OCI-LY7 (cell line): ENCODE measurements at regions not wholly inside any gene's neighbourhood (a gene's known extent, or its start where the extent isn't known, plus 50 kb on each side); places are given as distances from the start of the nearest gene placed in this dataset.
"Not testable (repeated sequence)": the region's sequence is repeated elsewhere in the genome, so short reads cannot be mapped to it uniquely, and the experiment has no call there.

ENCODE experiments used
- BruUV-seq: library from RNA; stranded (reverse); fragments of 400-500 nt; replicated peaks from 2 replicates; lab custom pipeline; 2021; lab: Mats Ljungman, UMichigan
- CTCF ChIA-PET: fragments of 300-600 bp; sonication (Branson Sonifier 250); formaldehyde crosslinking; loops from one replicate; lab custom pipeline; 2022; ENCODE audit warnings: antibody characterized with exemption; ENCODE audit not compliant: unreplicated experiment; lab: Charles Lee
- POLR2A ChIA-PET: fragments of 300-600 bp; sonication (Branson Sonifier 250); formaldehyde crosslinking; loops from one replicate; lab custom pipeline; 2022; ENCODE audit warnings: antibody characterized with exemption; lab: Charles Lee
- DNase-seq: peaks from one replicate; pipeline ENCODE4 v3.0.0-alpha.2; 2015; ENCODE audit warnings: low spot score
- H2AFZ ChIP-seq: fragments of 200-600 bp; sonication (generic), shearing (Covaris generic); 2 replicates; pipeline ENCODE4 v1.6.1; 2014; ENCODE audit warnings: mild to moderate bottlenecking, antibody characterized with exemption, low read length, moderate library complexity
- H3K27ac ChIP-seq: fragments of 200-600 bp; sonication (generic); 2 replicates; pipeline ENCODE4 v1.5.1; 2014; ENCODE audit warnings: mixed run types, low read depth, mild to moderate bottlenecking, moderate library complexity, low read length, inconsistent platforms; ENCODE audit not compliant: poor library complexity, severe bottlenecking
- H3K36me3 ChIP-seq: fragments of 200-600 bp; sonication (generic); 2 replicates; pipeline ENCODE4 v1.6.1; 2014; ENCODE audit warnings: mild to moderate bottlenecking, antibody characterized with exemption, low read length, moderate library complexity, mixed read lengths; ENCODE audit not compliant: insufficient read depth
- H3K4me1 ChIP-seq: fragments of 200-600 bp; sonication (generic); 2 replicates; pipeline ENCODE4 v1.5.1; 2014; ENCODE audit warnings: mild to moderate bottlenecking, low read length; ENCODE audit not compliant: insufficient read depth, poor library complexity, severe bottlenecking
- H3K4me2 ChIP-seq: fragments of 200-600 bp; sonication (generic); 2 replicates; pipeline ENCODE4 v1.6.1; 2014; ENCODE audit warnings: mild to moderate bottlenecking, low read length
- H3K4me3 ChIP-seq: fragments of 200-600 bp; sonication (generic); 2 replicates; pipeline ENCODE4 v1.5.1; 2014; ENCODE audit warnings: mild to moderate bottlenecking, low read depth, low read length; ENCODE audit not compliant: poor library complexity, severe bottlenecking
- H3K79me2 ChIP-seq: fragments of 200-600 bp; sonication (generic); 2 replicates; pipeline ENCODE4 v1.6.1; 2016; ENCODE audit warnings: low read depth, mild to moderate bottlenecking, low read length, moderate library complexity, mixed read lengths; ENCODE audit not compliant: insufficient read depth
- H3K9me2 ChIP-seq: fragments of 200-600 bp; sonication (generic); 2 replicates; pipeline ENCODE4 v1.6.1; 2016; ENCODE audit warnings: mild to moderate bottlenecking, low read length, mixed read lengths; ENCODE audit not compliant: insufficient read depth
- H3K9me3 ChIP-seq: fragments of 200-600 bp; sonication (generic); 2 replicates; pipeline ENCODE4 v1.6.1; 2014; ENCODE audit warnings: mild to moderate bottlenecking, mixed run types, low read length, mixed read lengths
- H4K20me1 ChIP-seq: fragments of 200-600 bp; sonication (generic); 2 replicates; pipeline ENCODE4 v1.6.1; 2014; ENCODE audit warnings: mild to moderate bottlenecking, antibody characterized with exemption, low read length, moderate library complexity, mixed read lengths; ENCODE audit not compliant: insufficient read depth
- CTCF ChIP-seq: fragments of 200-600 bp; sonication (generic); conservative IDR thresholded peaks from 2 replicates; pipeline ENCODE4 v1.5.1; 2014; ENCODE audit warnings: mild to moderate bottlenecking, antibody characterized with exemption, low read length, moderate library complexity, mixed read lengths
- EZH2phosphoT487 ChIP-seq: fragments of 200-600 bp; sonication (generic); IDR thresholded peaks from 2 replicates; pipeline ENCODE4 v1.6.1; 2018; ENCODE audit warnings: low read depth, borderline replicate concordance, mild to moderate bottlenecking, mixed run types, antibody characterized with exemption, low read length, moderate library complexity, mixed read lengths
- intact Hi-C: fragments of 100-400 bp; cut with micrococcal nuclease; formaldehyde crosslinking; loops from one replicate; pipeline ENCODE4 v1.10.0; 2022; ENCODE audit not compliant: unreplicated experiment

GRCh38 chr2:19174176-19174575, 184.2 kb downstream of the OSR1 start:
- H4K20me1 ChIP-seq, result no peaks in the 10 kb centered on the region
- DNase-seq, result no peak
- ChIA-PET CTCF (no interaction called here), POLR2A (no interaction called here)
- no TSS peak for BruUV-seq
- intact Hi-C loops, result no loop called here
- no peak overlapping the region for H3K4me3 ChIP-seq
- no peaks in the 10 kb centered on the region for H3K4me1 ChIP-seq
- no peaks in the 10 kb centered on the region for H3K9me2 ChIP-seq
- H3K4me2 ChIP-seq, result no peak overlapping the region
- no peaks in the 10 kb centered on the region for H3K9me3 ChIP-seq
- no peaks in the 10 kb centered on the region for H3K36me3 ChIP-seq
- no peaks in the 10 kb centered on the region for H3K79me2 ChIP-seq
- H2AFZ ChIP-seq, result no peak overlapping the region
- H3K27ac ChIP-seq, result no peak overlapping the region
- TF ChIP-seq EZH2phosphoT487 (no peak), CTCF (no peak)

- no peaks in the 10 kb centered on the region for H3K9me3 ChIP-seq
- no peak overlapping the region for H3K27ac ChIP-seq
- no peak overlapping the region for H2AFZ ChIP-seq
- no TSS peak for BruUV-seq
- H3K36me3 ChIP-seq, result no peaks in the 10 kb centered on the region
- no peak overlapping the region for H3K4me3 ChIP-seq
- no peak for DNase-seq
- no peak overlapping the region for H3K4me2 ChIP-seq
- intact Hi-C loops, result no loop called here
- H4K20me1 ChIP-seq, result no peaks in the 10 kb centered on the region
- ChIA-PET POLR2A (interaction anchor here (0.7 kb wide), 1 partner anchor 37 kb away, joined by 3 read pairs; no protein-coding TSS in a partner anchor), CTCF (no interaction called here)
- no peaks in the 10 kb centered on the region for H3K4me1 ChIP-seq
- TF ChIP-seq EZH2phosphoT487 (no peak), CTCF (no peak)
- no peaks in the 10 kb centered on the region for H3K79me2 ChIP-seq
- H3K9me2 ChIP-seq, result no peaks in the 10 kb centered on the region
Measured at GRCh38 chr2:19171409-19171808, 187.0 kb downstream of the OSR1 start.

GRCh38 chr2:19169134-19169768, 189.2 kb downstream of the OSR1 start:
- CTCF ChIA-PET, result no interaction called here
- no peaks in the 10 kb centered on the region for H3K9me2 ChIP-seq
- H3K27ac ChIP-seq, result no peak overlapping the region
- POLR2A ChIA-PET, result interaction anchor here (0.7 kb wide), 1 partner anchor 37 kb away, joined by 3 read pairs; no protein-coding TSS in a partner anchor
- H3K4me1 ChIP-seq, result no peaks in the 10 kb centered on the region
- BruUV-seq, result no TSS peak
- no peak overlapping the region for H3K4me2 ChIP-seq
- H3K4me3 ChIP-seq, result no peak overlapping the region
- TF ChIP-seq EZH2phosphoT487 (no peak), CTCF (no peak)
- H3K79me2 ChIP-seq, result no peaks in the 10 kb centered on the region
- intact Hi-C loops, result no loop called here
- no peak overlapping the region for H2AFZ ChIP-seq
- H3K9me3 ChIP-seq, result no peaks in the 10 kb centered on the region
- no peaks in the 10 kb centered on the region for H3K36me3 ChIP-seq
- DNase-seq, result no peak
- H4K20me1 ChIP-seq, result no peaks in the 10 kb centered on the region

GRCh38 chr2:19164099-19164498, 194.3 kb downstream of the OSR1 start:
- H2AFZ ChIP-seq, BruUV-seq, CTCF ChIA-PET, H3K36me3 ChIP-seq, intact Hi-C loops, H4K20me1 ChIP-seq, H3K4me1 ChIP-seq, H3K9me2 ChIP-seq, POLR2A ChIA-PET, H3K27ac ChIP-seq, H3K79me2 ChIP-seq, H3K4me3 ChIP-seq, H3K4me2 ChIP-seq, H3K9me3 ChIP-seq, DNase-seq: not testable (repeated sequence)
